ENCODE measurements at regions not wholly inside any gene's neighbourhood (a gene's known extent, or its start where the extent isn't known, plus 50 kb on each side); places are given as distances from the start of the nearest gene placed in this dataset.

DNA sequence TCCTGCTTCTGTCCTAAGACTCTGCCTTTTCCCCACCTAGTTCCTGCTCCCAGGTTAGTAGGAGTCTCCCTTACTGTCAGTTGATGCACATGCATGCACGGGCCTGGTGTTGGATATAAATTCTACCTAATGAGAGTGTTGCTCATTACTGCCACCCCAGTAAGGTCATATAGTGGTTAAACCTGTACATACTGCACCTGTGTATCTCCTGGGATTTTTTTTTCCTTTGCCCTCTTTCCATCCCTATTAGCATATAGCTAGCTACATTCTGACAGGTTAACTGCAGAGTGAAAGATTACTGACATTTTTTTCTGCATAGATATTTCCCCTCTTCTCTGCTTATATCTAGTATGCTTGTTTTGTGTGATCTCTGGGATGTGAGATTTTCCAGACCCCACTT lies 201.5 kb upstream of the PIRT start:
- H3K27me3 ChIP-seq, result no peaks in the 10 kb centered on the region
- no peak overlapping the region for H3K4me3 ChIP-seq
- 57% methylated on average over 1 of the region's 1 CpG; no CpG with 5 or more reads in 1 of the 2 donors for WGBS, 2 donors (ENCODE audit: low coverage in 1 of 2)
- H3K9me3 ChIP-seq, result no peaks in the 10 kb centered on the region
- in situ Hi-C loops (cut with MboI; ENCODE audit: low pct_ligation_motif_present in 1 of 4, low pct_unique_long_range_greater_than_20kb in 1 of 4, low sequenced_read_pairs in 3 of 4) (no loop called here), intact Hi-C loops (cut with DNase I; ENCODE audit: low total_unique reads) (no loop called here)
- no peaks in the 10 kb centered on the region for H3K4me1 ChIP-seq
- H3K36me3 ChIP-seq, result no peaks in the 10 kb centered on the region
- H3K27ac ChIP-seq, result no peak overlapping the region
- TF ChIP-seq POLR2A (IDR thresholded peaks at IDR 0.05) (no peak), POLR2AphosphoS5 (IDR thresholded peaks at IDR 0.05) (no peak)
- no peak for DNase-seq

DNA sequence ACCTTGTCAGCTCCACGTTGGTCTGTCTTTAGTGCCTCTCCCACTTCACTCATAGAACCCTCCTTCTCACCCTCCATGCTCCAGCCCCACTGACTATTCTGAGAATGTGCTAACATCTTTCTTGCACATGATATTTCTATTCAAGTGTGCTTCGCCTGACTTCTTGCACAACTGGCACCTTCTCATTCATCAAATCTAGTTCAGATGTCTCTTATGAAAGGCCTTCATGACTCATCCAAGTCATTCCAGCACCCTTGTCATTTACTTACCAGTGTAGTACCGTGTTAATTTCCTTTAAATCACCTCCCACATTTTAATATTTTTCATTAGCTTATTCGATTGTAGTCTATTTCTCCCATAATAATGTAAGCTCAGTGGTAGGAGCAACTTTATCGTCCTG lies 197.8 kb upstream of the PIRT start:
- 64 to 74% methylated on average over 5 of the region's 5 CpGs for WGBS, 2 donors (ENCODE audit: low coverage in 1 of 2)
- Histone ChIP-seq H3K4me3 (no peak overlapping the region), H3K27ac (no peak overlapping the region), H3K9me3 (no peaks in the 10 kb centered on the region), H3K36me3 (no peaks in the 10 kb centered on the region), H3K4me1 (no peaks in the 10 kb centered on the region), H3K27me3 (no peaks in the 10 kb centered on the region)
- intact Hi-C loops (cut with DNase I; ENCODE audit: low total_unique reads) (no loop called here), in situ Hi-C loops (cut with MboI; ENCODE audit: low pct_ligation_motif_present in 1 of 4, low pct_unique_long_range_greater_than_20kb in 1 of 4, low sequenced_read_pairs in 3 of 4) (no loop called here)
- DNase-seq, result no peak
- TF ChIP-seq EP300 (IDR thresholded peaks at IDR 0.05; ENCODE audit: low read depth) (no peak), POLR2A (IDR thresholded peaks at IDR 0.05) (no peak), POLR2AphosphoS5 (IDR thresholded peaks at IDR 0.05) (no peak)
- TF ChIP-seq, protein P1, sequence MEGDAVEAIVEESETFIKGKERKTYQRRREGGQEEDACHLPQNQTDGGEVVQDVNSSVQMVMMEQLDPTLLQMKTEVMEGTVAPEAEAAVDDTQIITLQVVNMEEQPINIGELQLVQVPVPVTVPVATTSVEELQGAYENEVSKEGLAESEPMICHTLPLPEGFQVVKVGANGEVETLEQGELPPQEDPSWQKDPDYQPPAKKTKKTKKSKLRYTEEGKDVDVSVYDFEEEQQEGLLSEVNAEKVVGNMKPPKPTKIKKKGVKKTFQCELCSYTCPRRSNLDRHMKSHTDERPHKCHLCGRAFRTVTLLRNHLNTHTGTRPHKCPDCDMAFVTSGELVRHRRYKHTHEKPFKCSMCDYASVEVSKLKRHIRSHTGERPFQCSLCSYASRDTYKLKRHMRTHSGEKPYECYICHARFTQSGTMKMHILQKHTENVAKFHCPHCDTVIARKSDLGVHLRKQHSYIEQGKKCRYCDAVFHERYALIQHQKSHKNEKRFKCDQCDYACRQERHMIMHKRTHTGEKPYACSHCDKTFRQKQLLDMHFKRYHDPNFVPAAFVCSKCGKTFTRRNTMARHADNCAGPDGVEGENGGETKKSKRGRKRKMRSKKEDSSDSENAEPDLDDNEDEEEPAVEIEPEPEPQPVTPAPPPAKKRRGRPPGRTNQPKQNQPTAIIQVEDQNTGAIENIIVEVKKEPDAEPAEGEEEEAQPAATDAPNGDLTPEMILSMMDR (IDR thresholded peaks at IDR 0.05), result no peak

DNA sequence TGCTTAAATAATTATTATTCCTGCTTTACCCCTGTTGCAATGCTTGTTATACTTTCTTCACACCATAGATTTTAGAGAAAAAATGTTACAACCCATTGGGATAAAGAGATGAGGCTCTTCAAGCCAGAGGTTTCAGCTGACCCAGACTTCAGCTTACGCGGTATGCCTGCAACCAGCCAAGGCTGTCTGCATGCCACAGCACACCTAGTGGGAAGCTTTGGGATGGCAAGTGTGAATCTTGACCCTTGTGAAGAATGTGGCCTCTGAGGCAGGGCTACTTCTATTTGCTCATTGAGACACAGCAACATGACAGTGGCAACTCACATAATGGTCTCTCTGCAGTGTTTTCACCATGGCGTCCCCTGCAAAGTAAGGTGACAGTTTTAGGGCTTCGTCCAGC lies 193.9 kb upstream of the PIRT start:
- Histone ChIP-seq H3K4me1 (no peaks in the 10 kb centered on the region), H3K36me3 (no peaks in the 10 kb centered on the region), H3K27ac (no peak overlapping the region), H3K4me3 (no peak overlapping the region), H3K27me3 (no peaks in the 10 kb centered on the region), H3K9me3 (no peaks in the 10 kb centered on the region)
- TF ChIP-seq, protein P1 (IDR thresholded peaks at IDR 0.05), result no peak
- TF ChIP-seq POLR2A (IDR thresholded peaks at IDR 0.05) (no peak), POLR2AphosphoS5 (IDR thresholded peaks at IDR 0.05) (no peak), EP300 (IDR thresholded peaks at IDR 0.05; ENCODE audit: low read depth) (no peak)
- no peak for DNase-seq
- in situ Hi-C loops (cut with MboI; ENCODE audit: low pct_ligation_motif_present in 1 of 4, low pct_unique_long_range_greater_than_20kb in 1 of 4, low sequenced_read_pairs in 3 of 4), result no loop called here
- intact Hi-C loops (cut with DNase I; ENCODE audit: low total_unique reads), result no loop called here
- 92 to 94% methylated on average over 2 to 4 of the region's 4 CpGs for WGBS, 2 donors (ENCODE audit: low coverage in 1 of 2)

DNA sequence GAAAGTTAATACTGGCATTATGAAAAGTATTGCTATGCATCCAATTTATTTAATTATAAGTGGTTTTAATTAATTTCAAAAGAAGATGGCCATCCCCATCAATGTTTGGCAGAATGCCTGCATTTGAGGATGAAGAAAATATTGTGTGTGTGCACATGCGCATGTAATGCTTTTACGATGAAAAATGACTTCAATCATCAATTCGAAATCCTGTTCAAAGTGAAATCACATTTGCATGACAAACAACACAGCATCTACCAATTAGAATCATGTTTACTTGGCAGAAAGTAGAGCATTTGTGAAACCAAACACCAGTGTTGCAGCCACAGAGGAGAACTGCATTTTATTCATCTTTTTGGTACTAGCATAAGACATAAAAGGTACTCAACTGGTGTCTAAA lies 191.9 kb upstream of the PIRT start:
- Histone ChIP-seq H3K27ac (no peak overlapping the region), H3K27me3 (no peaks in the 10 kb centered on the region), H3K36me3 (no peaks in the 10 kb centered on the region), H3K4me3 (no peak overlapping the region), H3K4me1 (no peaks in the 10 kb centered on the region), H3K9me3 (no peaks in the 10 kb centered on the region)
- whole genome bisulfite sequencing, 2 donors (ENCODE audit: low coverage in 1 of 2), result 85 to 87% methylated on average over 3 of the region's 3 CpGs
- intact Hi-C loops (cut with DNase I; ENCODE audit: low total_unique reads) (no loop called here), in situ Hi-C loops (cut with MboI; ENCODE audit: low pct_ligation_motif_present in 1 of 4, low pct_unique_long_range_greater_than_20kb in 1 of 4, low sequenced_read_pairs in 3 of 4) (no loop called here)
- no peak for DNase-seq
- TF ChIP-seq POLR2A (IDR thresholded peaks at IDR 0.05) (no peak), EP300 (IDR thresholded peaks at IDR 0.05; ENCODE audit: low read depth) (no peak), POLR2AphosphoS5 (IDR thresholded peaks at IDR 0.05) (no peak)
- TF ChIP-seq, protein P1 (IDR thresholded peaks at IDR 0.05), result no peak

DNA sequence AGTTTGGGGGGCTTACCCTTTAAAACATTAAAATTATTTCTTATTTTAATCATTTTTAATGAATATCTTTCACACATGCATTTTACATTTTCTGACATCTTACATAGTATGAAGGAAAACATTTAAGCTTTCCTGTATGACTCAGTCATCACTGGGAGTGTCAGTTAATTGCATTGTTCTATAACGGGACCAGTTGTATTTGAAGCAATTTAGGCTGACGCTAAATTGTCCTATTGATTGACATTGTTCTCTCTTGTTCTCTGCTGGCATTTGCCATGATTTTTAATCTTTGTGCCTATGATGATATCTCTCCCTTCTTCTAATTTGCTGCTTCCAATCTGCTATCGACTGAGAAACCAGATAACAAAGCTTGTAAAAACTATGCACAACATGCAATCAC lies 190.5 kb upstream of the PIRT start:
- H3K9me3 ChIP-seq, result no peaks in the 10 kb centered on the region
- WGBS, 2 donors (ENCODE audit: low coverage in 1 of 2), result 47 to 52% methylated on average over 3 of the region's 3 CpGs
- DNase-seq, result no peak
- no peak overlapping the region for H3K4me3 ChIP-seq
- no peak overlapping the region for H3K27ac ChIP-seq
- H3K27me3 ChIP-seq, result no peaks in the 10 kb centered on the region
- in situ Hi-C loops (cut with MboI; ENCODE audit: low pct_ligation_motif_present in 1 of 4, low pct_unique_long_range_greater_than_20kb in 1 of 4, low sequenced_read_pairs in 3 of 4) (no loop called here), intact Hi-C loops (cut with DNase I; ENCODE audit: low total_unique reads) (no loop called here)
- H3K4me1 ChIP-seq, result peaks cover 0 to 6% (median 0%) of the 10 kb centered on the region in 4 donors
- no peaks in the 10 kb centered on the region for H3K36me3 ChIP-seq
- TF ChIP-seq, protein P1 (IDR thresholded peaks at IDR 0.05), result no peak
- no peak for TF ChIP-seq EP300 (IDR thresholded peaks at IDR 0.05; ENCODE audit: low read depth)
- no peak for TF ChIP-seq POLR2AphosphoS5 (IDR thresholded peaks at IDR 0.05)
- TF ChIP-seq POLR2A (IDR thresholded peaks at IDR 0.05), result no peak

Data from transverse colon (tissue), 4 donors.